ENCODE measurements at regions not wholly inside any gene's neighbourhood (a gene's known extent, or its start where the extent isn't known, plus 50 kb on each side); places are given as distances from the start of the nearest gene placed in this dataset.

GRCh38 chr16:79269211-79269863, 331.2 kb downstream of the MAF start:
- TF ChIP-seq POLR2A (IDR thresholded peaks at IDR 0.05) (no peak), EP300 (IDR thresholded peaks at IDR 0.05) (no peak), CTCF (IDR thresholded peaks at IDR 0.05) (no peak)
